ENCODE measurements at regions not wholly inside any gene's neighbourhood (a gene's known extent, or its start where the extent isn't known, plus 50 kb on each side); places are given as distances from the start of the nearest gene placed in this dataset.

- H3K27ac Mint-ChIP-seq: no peak overlapping the region
- H3K4me3 Mint-ChIP-seq: no peak overlapping the region
- no peak for DNase-seq
- H3K36me3 Mint-ChIP-seq (ENCODE audit: low read depth): no peaks in the 10 kb centered on the region
- no peak for TF ChIP-seq CTCF (IDR thresholded peaks at IDR 0.05)
- H3K27me3 Mint-ChIP-seq (ENCODE audit: low read depth, poor library complexity): no peaks in the 10 kb centered on the region
- no peaks in the 10 kb centered on the region for H3K9me3 Mint-ChIP-seq
- no peaks in the 10 kb centered on the region for H3K4me1 Mint-ChIP-seq
Measured at GRCh38 chr6:104031346-104031745, 828.4 kb downstream of the HACE1 start.

GRCh38 chr6:104022126-104022525, 837.6 kb downstream of the HACE1 start:
- H3K27ac Mint-ChIP-seq: no peak overlapping the region
- H3K9me3 Mint-ChIP-seq: no peaks in the 10 kb centered on the region
- no peak for TF ChIP-seq CTCF (IDR thresholded peaks at IDR 0.05)
- H3K27me3 Mint-ChIP-seq (ENCODE audit: low read depth, poor library complexity): no peaks in the 10 kb centered on the region
- DNase-seq: no peak
- no peaks in the 10 kb centered on the region for H3K36me3 Mint-ChIP-seq (ENCODE audit: low read depth)
- peaks cover 9% of the 10 kb centered on the region for H3K4me1 Mint-ChIP-seq
- H3K4me3 Mint-ChIP-seq: no peak overlapping the region

- H3K27ac Mint-ChIP-seq: peak overlapping the region; percentile 16
- TF ChIP-seq CTCF (IDR thresholded peaks at IDR 0.05): no peak
- no peaks in the 10 kb centered on the region for H3K27me3 Mint-ChIP-seq (ENCODE audit: low read depth, poor library complexity)
- no peaks in the 10 kb centered on the region for H3K9me3 Mint-ChIP-seq
- H3K4me3 Mint-ChIP-seq: no peak overlapping the region
- no peak for DNase-seq
- H3K4me1 Mint-ChIP-seq: peaks cover 9% of the 10 kb centered on the region
- H3K36me3 Mint-ChIP-seq (ENCODE audit: low read depth): no peaks in the 10 kb centered on the region
Measured at GRCh38 chr6:104019075-104019753, 840.5 kb downstream of the HACE1 start.

GRCh38 chr6:104017410-104018381, 842.0 kb downstream of the HACE1 start:
- Mint-ChIP-seq H3K27me3 (ENCODE audit: low read depth, poor library complexity) (no peaks in the 10 kb centered on the region), H3K36me3 (ENCODE audit: low read depth) (no peaks in the 10 kb centered on the region), H3K9me3 (no peaks in the 10 kb centered on the region), H3K4me1 (peaks cover 9% of the 10 kb centered on the region), H3K27ac (no peak overlapping the region), H3K4me3 (no peak overlapping the region)
- no peak for DNase-seq
- no peak for TF ChIP-seq CTCF (IDR thresholded peaks at IDR 0.05)

- TF ChIP-seq CTCF (IDR thresholded peaks at IDR 0.05): no peak
- Mint-ChIP-seq H3K36me3 (ENCODE audit: low read depth) (no peaks in the 10 kb centered on the region), H3K4me3 (no peak overlapping the region), H3K9me3 (no peaks in the 10 kb centered on the region), H3K27ac (no peak overlapping the region), H3K27me3 (ENCODE audit: low read depth, poor library complexity) (no peaks in the 10 kb centered on the region), H3K4me1 (peaks cover 7% of the 10 kb centered on the region)
- no peak for DNase-seq
Measured at GRCh38 chr6:104014163-104014959, 845.4 kb downstream of the HACE1 start.

Data from nephron progenitor cell (in vitro differentiated cells).